Choroid plexus epithelial cell (primary cell): ENCODE measurements at regions not wholly inside any gene's neighbourhood (a gene's known extent, or its start where the extent isn't known, plus 50 kb on each side); places are given as distances from the start of the nearest gene placed in this dataset.
A peak's percentile ranks its signal among the peaks of the same experiment; 100 is the strongest.

ENCODE experiments used
- DNase-seq: peaks from one replicate; pipeline ENCODE4 v3.0.0-alpha.2; 2010; ENCODE audit warnings: low read depth
- H3K4me3 ChIP-seq: 2 replicates; pipeline ENCODE4 v1.5.1; 2011; ENCODE audit warnings: low read depth, mild to moderate bottlenecking, control low read depth, low read length, moderate library complexity
- CTCF ChIP-seq: conservative IDR thresholded peaks from 2 replicates; pipeline ENCODE4 v1.5.1; 2011; ENCODE audit warnings: low read depth, mild to moderate bottlenecking, control low read depth, inconsistent platforms, low read length, moderate library complexity

GRCh38 chr6:156628805-156629204 lies 148.4 kb upstream of the ARID1B start:
- no peak for TF ChIP-seq CTCF
- no peak overlapping the region for H3K4me3 ChIP-seq
- no peak for DNase-seq

- no peak for TF ChIP-seq CTCF
- no peak overlapping the region for H3K4me3 ChIP-seq
- DNase-seq = no peak
These were observed 149.7 kb upstream of the ARID1B start for GRCh38 chr6:156627524-156627923.

- H3K4me3 ChIP-seq = no peak overlapping the region
- DNase-seq = no peak
- no peak for TF ChIP-seq CTCF
These were observed 155.0 kb upstream of the ARID1B start for GRCh38 chr6:156622185-156622584.

- H3K4me3 ChIP-seq = no peak overlapping the region
- no peak for DNase-seq
- no peak for TF ChIP-seq CTCF
These were observed 156.8 kb upstream of the ARID1B start for GRCh38 chr6:156620331-156620730.

GRCh38 chr6:156618600-156619205 lies 158.5 kb upstream of the ARID1B start:
- peak; percentile 12 for DNase-seq
- TF ChIP-seq CTCF = no peak
- H3K4me3 ChIP-seq = no peak overlapping the region

- DNase-seq = no peak
- H3K4me3 ChIP-seq = no peak overlapping the region
- TF ChIP-seq CTCF = no peak
These were observed 159.2 kb upstream of the ARID1B start for GRCh38 chr6:156617941-156618340.

GRCh38 chr6:156617376-156617775 lies 159.8 kb upstream of the ARID1B start:
- no peak for DNase-seq
- no peak overlapping the region for H3K4me3 ChIP-seq
- TF ChIP-seq CTCF = no peak
